HG03103 (cell line): ENCODE measurements at regions not wholly inside any gene's neighbourhood (a gene's known extent, or its start where the extent isn't known, plus 50 kb on each side); places are given as distances from the start of the nearest gene placed in this dataset.
A peak's percentile ranks its signal among the peaks of the same experiment; 100 is the strongest.

ENCODE experiments used
- ATAC-seq: cut with Tn5 transposase; IDR thresholded peaks from one replicate; pipeline ENCODE4 v1.9.1; 2021; ENCODE audit warnings: low read depth; ENCODE audit not compliant: unreplicated experiment

- peak; percentile 1 for ATAC-seq
Observed at GRCh38 chr3:42013691-42014457, 52.0 kb upstream of the ULK4 start.

- peak; percentile 68 for ATAC-seq
Observed at GRCh38 chr3:42012935-42013690, 51.2 kb upstream of the ULK4 start.

DNA sequence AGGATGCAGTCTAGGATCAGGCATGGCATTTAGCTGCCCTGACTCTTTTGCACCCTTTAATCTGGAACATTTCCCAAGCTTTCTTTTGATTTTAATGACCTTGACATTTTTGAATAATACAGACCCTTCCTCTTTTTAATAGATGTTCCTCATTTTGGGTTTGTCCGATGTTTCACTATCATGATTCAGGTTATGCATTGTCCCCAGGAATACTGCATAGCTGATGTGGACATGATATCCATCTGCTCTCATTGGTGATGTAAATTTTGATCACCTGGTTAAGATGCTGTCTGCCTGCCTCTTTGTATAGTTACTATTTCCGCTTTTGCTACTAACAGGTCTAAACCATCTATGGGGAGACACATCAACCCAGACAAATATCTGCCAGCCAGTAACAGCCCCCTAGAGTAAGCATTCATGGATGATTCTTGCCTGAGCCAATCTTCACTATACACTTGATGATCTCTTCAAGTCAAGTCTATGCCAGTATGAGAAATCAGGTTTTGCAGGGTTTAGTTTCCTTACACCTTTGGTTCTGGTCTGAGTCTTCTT lies 50.6 kb upstream of the ULK4 start:
- ATAC-seq = peak; percentile 23
